SK-N-SH (cell line): ENCODE measurements at regions not wholly inside any gene's neighbourhood (a gene's known extent, or its start where the extent isn't known, plus 50 kb on each side); places are given as distances from the start of the nearest gene placed in this dataset.
A peak's percentile ranks its signal among the peaks of the same experiment; 100 is the strongest.

Source experiments
- CTCF ChIA-PET: fragments of 300-600, 350-600 bp; formaldehyde crosslinking; extraction: SDS; loops from one replicate; lab custom pipeline; 2021; lab: Yijun Ruan, JAX
- POLR2A ChIA-PET: fragments of 350-600 bp; sonication (Branson Sonifier 250); formaldehyde crosslinking; extraction: SDS; loops from one replicate; lab custom pipeline; 2020; ENCODE audit warnings: antibody characterized with exemption, inconsistent platforms; lab: Yijun Ruan, JAX
- DNase-seq: peaks from one replicate; pipeline ENCODE4 v3.0.0; 2012
- H2AFZ ChIP-seq: fragments of 200-600 bp; sonication (generic); 2 replicates; pipeline ENCODE4 v1.8.1; 2016; ENCODE audit warnings: antibody characterized with exemption, mild to moderate bottlenecking, low read depth
- H3F3A ChIP-seq: fragments of 200-600 bp; sonication (generic); replicated peaks from 2 replicates; pipeline ENCODE3; 2016; ENCODE audit warnings: antibody characterized with exemption, mild to moderate bottlenecking; ENCODE audit not compliant: insufficient read depth
- H3K27ac ChIP-seq, 2 experiments: fragments of 200-500 bp in 1 of 2; fragments of 200-600 bp in 1 of 2; sonication (Bioruptor generic) in 1 of 2; sonication (generic), shearing (Covaris generic) in 1 of 2; 2 replicates each; pipeline versions ENCODE4 v1.5.1 to v1.6.1; 2014 to 2016; ENCODE audit warnings: low read depth in 2 of 2, inconsistent platforms in 1 of 2, low read length in 1 of 2, mild to moderate bottlenecking in 1 of 2, mixed read lengths in 1 of 2
- H3K27me3 ChIP-seq: fragments of 200-600 bp; sonication (generic), shearing (Covaris generic); 2 replicates; pipeline ENCODE4 v1.6.1; 2016; ENCODE audit warnings: mixed run types; ENCODE audit not compliant: insufficient read depth
- H3K36me3 ChIP-seq, 2 experiments: fragments of 200-500 bp in 1 of 2; fragments of 200-600 bp in 1 of 2; sonication (Bioruptor generic) in 1 of 2; sonication (generic) in 1 of 2; replicated peaks in 1 of 2; 2 replicates each; pipeline versions ENCODE3 to v1.5.1; 2014 to 2016; ENCODE audit warnings: low read length in 1 of 2, mild to moderate bottlenecking in 1 of 2; ENCODE audit not compliant: insufficient read depth in 2 of 2, control insufficient read depth in 1 of 2
- H3K4me1 ChIP-seq, 2 experiments: fragments of 200-500 bp in 1 of 2; fragments of 200-600 bp in 1 of 2; sonication (Bioruptor generic) in 1 of 2; sonication (generic), shearing (Covaris generic) in 1 of 2; 2 replicates each; pipeline versions ENCODE4 v1.5.1 to v1.6.1; 2014 to 2016; ENCODE audit warnings: low read depth in 1 of 2, low read length in 1 of 2, mixed run types in 1 of 2; ENCODE audit not compliant: insufficient read depth in 2 of 2, control insufficient read depth in 1 of 2
- H3K4me2 ChIP-seq: fragments of 200-600 bp; sonication (generic), shearing (Covaris generic); 2 replicates; pipeline ENCODE4 v1.6.1; 2017; ENCODE audit warnings: mixed run types
- H3K4me3 ChIP-seq, 2 experiments: fragments of 200-500 bp in 1 of 2; fragments of 200-600 bp in 1 of 2; sonication (Bioruptor generic) in 1 of 2; sonication (generic), shearing (Covaris generic) in 1 of 2; 2 replicates each; pipeline versions ENCODE4 v1.5.1 to v1.8.1; 2014 to 2016; ENCODE audit warnings: low read depth in 2 of 2, inconsistent platforms in 1 of 2, low read length in 1 of 2, mild to moderate bottlenecking in 1 of 2, mixed read lengths in 1 of 2, moderate library complexity in 1 of 2
- H3K79me2 ChIP-seq: fragments of 200-600 bp; sonication (generic); 2 replicates; pipeline ENCODE4 v1.8.1; 2017; ENCODE audit warnings: mild to moderate bottlenecking; ENCODE audit not compliant: insufficient read depth
- H3K9ac ChIP-seq: fragments of 200-600 bp; sonication (generic); 2 replicates; pipeline ENCODE4 v1.6.1; 2017; ENCODE audit warnings: mixed run types
- H3K9me2 ChIP-seq: fragments of 200-600 bp; sonication (generic); 2 replicates; pipeline ENCODE4 v1.6.1; 2017; ENCODE audit warnings: mixed run types
- H3K9me3 ChIP-seq: fragments of 200-600 bp; sonication (generic); 2 replicates; pipeline ENCODE4 v1.6.1; 2017; ENCODE audit warnings: mixed run types, mild to moderate bottlenecking, moderate library complexity
- H4K20me1 ChIP-seq: fragments of 200-600 bp; sonication (generic); 2 replicates; pipeline ENCODE4 v1.6.1; 2017; ENCODE audit warnings: mild to moderate bottlenecking, mixed run types; ENCODE audit not compliant: insufficient read depth
- EP300 ChIP-seq, 2 experiments: IDR thresholded peaks; 2 replicates each; pipeline versions ENCODE4 v1.4.0 to v1.6.1; 2012; ENCODE audit warnings: borderline replicate concordance in 1 of 2, low read depth in 1 of 2, low read length in 1 of 2
- FOSL2 ChIP-seq: IDR thresholded peaks from 2 replicates; pipeline ENCODE4 v1.4.0; 2012; ENCODE audit warnings: low read depth, mild to moderate bottlenecking, moderate library complexity, borderline replicate concordance
- FOXM1 ChIP-seq: IDR thresholded peaks from 2 replicates; pipeline ENCODE4 v1.4.0; 2012; ENCODE audit warnings: low read depth, mild to moderate bottlenecking
- GABPA ChIP-seq: IDR thresholded peaks from 2 replicates; pipeline ENCODE4 v1.4.0; 2012; ENCODE audit warnings: low read depth, mild to moderate bottlenecking
- GATA2 ChIP-seq: sonication (generic); formaldehyde crosslinking; IDR thresholded peaks from 2 replicates; pipeline ENCODE4 v1.5.0; 2020; ENCODE audit warnings: mild to moderate bottlenecking, missing genetic modification reagents
- JUND ChIP-seq: IDR thresholded peaks from 2 replicates; pipeline ENCODE4 v1.4.0; 2012
- MAX ChIP-seq: IDR thresholded peaks from 2 replicates; pipeline ENCODE4 v1.4.0; 2012; ENCODE audit warnings: low read depth
- NFIC ChIP-seq: IDR thresholded peaks from 2 replicates; pipeline ENCODE4 v1.4.0; 2012; ENCODE audit warnings: borderline replicate concordance
- POLR2AphosphoS5 ChIP-seq: IDR thresholded peaks from 2 replicates; pipeline ENCODE4 v1.6.1; 2012; ENCODE audit warnings: low read depth, low read length
- RAD21 ChIP-seq: IDR thresholded peaks from 2 replicates; pipeline ENCODE4 v1.6.1; 2012; ENCODE audit warnings: mild to moderate bottlenecking, low read length
- REST ChIP-seq: IDR thresholded peaks from 2 replicates; pipeline ENCODE4 v1.6.1; 2012; ENCODE audit warnings: mild to moderate bottlenecking, low read depth, low read length, moderate library complexity
- RXRA ChIP-seq: IDR thresholded peaks from 2 replicates; pipeline ENCODE4 v1.4.0; 2012; ENCODE audit warnings: low read depth, mild to moderate bottlenecking, borderline replicate concordance
- SIN3A ChIP-seq: IDR thresholded peaks from 2 replicates; pipeline ENCODE4 v1.6.1; 2012; ENCODE audit warnings: low read depth, mild to moderate bottlenecking, low read length, moderate library complexity, borderline replicate concordance
- SMC3 ChIP-seq: IDR thresholded peaks from 2 replicates; pipeline ENCODE4 v1.6.1; 2012; ENCODE audit warnings: low read depth, low read length, improper control_type of control experiment
- TCF12 ChIP-seq: IDR thresholded peaks from 2 replicates; pipeline ENCODE4 v1.4.0; 2012
- TEAD4 ChIP-seq: IDR thresholded peaks from 2 replicates; pipeline ENCODE4 v1.4.0; 2012; ENCODE audit warnings: mild to moderate bottlenecking, borderline replicate concordance; ENCODE audit not compliant: insufficient read depth
- YY1 ChIP-seq: IDR thresholded peaks from 2 replicates; pipeline ENCODE4 v1.4.0; 2012; ENCODE audit warnings: low read depth, mild to moderate bottlenecking
- ZBTB33 ChIP-seq: IDR thresholded peaks from 2 replicates; pipeline ENCODE4 v1.4.0; 2012; ENCODE audit warnings: low read depth, borderline replicate concordance
- WGBS: methylation state at CpG from one replicate; pipeline ENCODE4 v1.1.6; 2017; ENCODE audit warnings: low lambda C conversion rate; 5-methylcytosine and 5-hydroxymethylcytosine counted together
- TF ChIP-seq, protein P1 (sequence below): fragments of 150-350 bp; IDR thresholded peaks from 2 replicates; pipeline ENCODE4 v1.6.1; 2017; ENCODE audit warnings: antibody characterized with exemption, low read length, low read depth, borderline replicate concordance

DNA sequence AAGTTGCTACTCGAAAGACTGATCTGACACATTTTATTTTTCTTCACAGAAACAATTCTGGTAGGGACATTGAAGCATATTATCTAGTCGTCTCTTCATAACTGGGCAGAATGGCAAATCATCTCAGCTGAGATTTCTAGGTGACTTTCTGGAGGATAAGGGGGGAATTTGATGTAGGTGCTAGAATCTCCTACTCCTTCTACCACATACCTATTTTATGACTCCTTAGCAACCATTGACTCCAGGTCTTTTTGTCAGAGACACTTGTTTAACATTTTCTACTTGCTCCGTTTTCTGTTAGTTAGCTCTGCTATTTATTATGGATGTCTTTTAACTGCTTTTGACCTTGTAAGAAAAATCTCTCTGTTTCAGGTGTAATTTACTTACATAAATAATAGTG lies 380.9 kb upstream of the SEMA3C start:
- peaks cover 10% of the 10 kb centered on the region for H3F3A ChIP-seq
- no peak overlapping the region for H2AFZ ChIP-seq
- ChIA-PET POLR2A (no interaction called here), CTCF (interaction anchor here (1.6 kb wide), 1 partner anchor 158 kb away, joined by 4 read pairs; no protein-coding TSS in a partner anchor)
- peaks cover 0 to 14% of the 10 kb centered on the region in 2 experiments; a peak in 3 of 4 replicates for H3K4me1 ChIP-seq
- H3K9me3 ChIP-seq = no peaks in the 10 kb centered on the region
- H3K27me3 ChIP-seq = no peaks in the 10 kb centered on the region
- H3K9me2 ChIP-seq = no peaks in the 10 kb centered on the region
- H3K9ac ChIP-seq = no peak overlapping the region
- peak overlapping the region; percentile 12; the same call in 1 of the 2 replicates for H3K4me2 ChIP-seq
- H3K36me3 ChIP-seq = no peaks in the 10 kb centered on the region
- no peak overlapping the region for H3K4me3 ChIP-seq
- no peaks in the 10 kb centered on the region for H4K20me1 ChIP-seq
- H3K27ac ChIP-seq = peak overlapping the region; percentile 43 to 63; a peak in 3 of 4 replicates
- no peaks in the 10 kb centered on the region for H3K79me2 ChIP-seq
- WGBS = 75% methylated on average over 3 of the region's 3 CpGs
- no peak for DNase-seq
- no peak for TF ChIP-seq RAD21
- TF ChIP-seq FOSL2 = no peak
- no peak for TF ChIP-seq YY1
- no peak for TF ChIP-seq POLR2AphosphoS5
- no peak for TF ChIP-seq REST
- no peak for TF ChIP-seq GATA2 (CRISPR knock-in tag)
- no peak for TF ChIP-seq MAX
- TF ChIP-seq, all 33 proteins: peak for 0

- H2AFZ ChIP-seq = no peak overlapping the region
- peak overlapping the region; percentile 43 to 63 for H3K27ac ChIP-seq
- peaks cover 10% of the 10 kb centered on the region for H3F3A ChIP-seq
- CTCF ChIA-PET = interaction anchor here (1.6 kb wide), 1 partner anchor 158 kb away, joined by 4 read pairs; no protein-coding TSS in a partner anchor
- no peaks in the 10 kb centered on the region for H3K36me3 ChIP-seq
- no peaks in the 10 kb centered on the region for H3K27me3 ChIP-seq
- peak overlapping the region in 1 of 2 experiments; percentile 17; a peak in 1 of 4 replicates for H3K4me3 ChIP-seq
- no peaks in the 10 kb centered on the region for H4K20me1 ChIP-seq
- no peaks in the 10 kb centered on the region for H3K79me2 ChIP-seq
- H3K4me1 ChIP-seq = peaks cover 0 to 14% of the 10 kb centered on the region in 2 experiments; a peak in 3 of 4 replicates
- POLR2A ChIA-PET = no interaction called here
- H3K9ac ChIP-seq = peak overlapping the region; percentile 4; the same call in 1 of the 2 replicates
- peak overlapping the region; percentile 41; the same call in 1 of the 2 replicates for H3K4me2 ChIP-seq
- DNase-seq = no peak
- H3K9me3 ChIP-seq = no peaks in the 10 kb centered on the region
- no peaks in the 10 kb centered on the region for H3K9me2 ChIP-seq
- WGBS = 26% methylated on average over 5 of the region's 5 CpGs
- TF ChIP-seq SMC3 = no peak
- TF ChIP-seq YY1 = peak; percentile 36; the same call in 1 of the 2 replicates
- TF ChIP-seq SIN3A = 0 out of 2 replicates have a peak, but pooled peaks have one; percentile 31
- peak; percentile 88 for TF ChIP-seq TCF12
- TF ChIP-seq GATA2 (CRISPR knock-in tag) = no peak
- peak; percentile 66 for TF ChIP-seq JUND
- peak; percentile 48; the same call in 1 of the 2 replicates for TF ChIP-seq TEAD4
- peak; percentile 34; the same call in 1 of the 2 replicates for TF ChIP-seq NFIC
- TF ChIP-seq FOXM1 = no peak
- no peak for TF ChIP-seq ZBTB33
- no peak for TF ChIP-seq GABPA
- TF ChIP-seq, protein P1, sequence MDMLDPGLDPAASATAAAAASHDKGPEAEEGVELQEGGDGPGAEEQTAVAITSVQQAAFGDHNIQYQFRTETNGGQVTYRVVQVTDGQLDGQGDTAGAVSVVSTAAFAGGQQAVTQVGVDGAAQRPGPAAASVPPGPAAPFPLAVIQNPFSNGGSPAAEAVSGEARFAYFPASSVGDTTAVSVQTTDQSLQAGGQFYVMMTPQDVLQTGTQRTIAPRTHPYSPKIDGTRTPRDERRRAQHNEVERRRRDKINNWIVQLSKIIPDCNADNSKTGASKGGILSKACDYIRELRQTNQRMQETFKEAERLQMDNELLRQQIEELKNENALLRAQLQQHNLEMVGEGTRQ = no peak
- TF ChIP-seq EP300 (IDR thresholded peaks at IDR 0.05; ENCODE audit: borderline replicate concordance in 1 of 2, low read depth in 1 of 2, low read length in 1 of 2) = peak in 1 of 2 experiments; percentile 74; a peak in 2 of 4 replicates
- peak; percentile 79 for TF ChIP-seq RXRA
These were observed 380.3 kb upstream of the SEMA3C start for GRCh38 chr7:81298951-81299666.
